Adrenal gland (tissue), 5 donors: ENCODE measurements at regions not wholly inside any gene's neighbourhood (a gene's known extent, or its start where the extent isn't known, plus 50 kb on each side); places are given as distances from the start of the nearest gene placed in this dataset.

Experiments used
- POLR2A ChIP-seq, 2 donors: fragments of 450-650 bp; IDR thresholded peaks; one replicate each; pipeline ENCODE4 v1.6.1; 2017; ENCODE audit warnings: antibody characterized with exemption in 2 of 2, mild to moderate bottlenecking in 2 of 2, moderate library complexity in 1 of 2
- TF ChIP-seq, protein P1 (sequence below), 6 experiments: fragments of 450-650 bp in 4 of 6; fragments of 200-600 bp in 2 of 6; sonication (generic) in 1 of 6; IDR thresholded peaks; 1 replicate in 5 of 6; 2 replicates in 1 of 6; pipeline versions ENCODE4 v1.5.1 to v1.8.0; 2016 to 2021; ENCODE audit warnings: antibody characterized with exemption in 6 of 6, mild to moderate bottlenecking in 2 of 6, moderate library complexity in 1 of 6
- donor health status: DM: no; HTN: no; CAD: no.

DNA sequence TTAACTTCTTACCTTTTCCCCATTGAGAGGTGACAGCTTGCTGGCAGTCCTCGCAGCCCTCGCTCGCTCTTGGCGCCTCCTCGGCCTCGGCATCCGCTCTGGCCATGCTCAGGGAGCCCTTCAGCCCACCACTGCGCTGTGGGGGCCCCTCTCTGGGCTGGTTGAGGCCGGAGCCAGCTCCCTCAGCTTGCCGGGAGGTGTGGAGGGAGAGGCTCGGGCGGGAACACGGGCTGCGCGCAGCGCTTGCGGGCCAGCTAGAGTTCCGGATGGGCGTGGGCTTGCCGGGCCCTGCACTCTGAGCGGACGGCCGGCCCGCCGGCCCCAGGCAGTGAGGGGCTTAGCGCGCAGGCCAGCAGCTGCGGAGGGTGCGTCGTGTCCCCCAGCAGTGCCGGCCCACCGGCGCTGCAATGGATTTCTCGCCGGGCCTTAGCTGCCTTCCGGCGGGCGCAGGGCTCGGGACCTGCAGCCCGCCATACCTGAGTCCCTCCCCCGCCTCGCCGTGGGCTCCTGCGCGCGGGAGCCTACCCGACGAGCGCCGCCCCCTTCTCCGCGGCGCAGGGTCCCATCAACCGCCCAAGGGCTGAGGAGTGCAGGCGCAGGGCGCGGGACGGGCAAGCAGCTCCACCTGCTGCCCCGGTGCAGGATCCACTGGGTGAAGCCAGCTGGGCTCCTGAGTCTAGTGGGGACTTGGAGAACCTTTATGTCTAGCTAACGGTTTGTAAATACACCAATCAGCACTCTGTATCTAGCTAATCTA, 335.0 kb downstream of the CBLN2 start:
- TF ChIP-seq, protein P1, sequence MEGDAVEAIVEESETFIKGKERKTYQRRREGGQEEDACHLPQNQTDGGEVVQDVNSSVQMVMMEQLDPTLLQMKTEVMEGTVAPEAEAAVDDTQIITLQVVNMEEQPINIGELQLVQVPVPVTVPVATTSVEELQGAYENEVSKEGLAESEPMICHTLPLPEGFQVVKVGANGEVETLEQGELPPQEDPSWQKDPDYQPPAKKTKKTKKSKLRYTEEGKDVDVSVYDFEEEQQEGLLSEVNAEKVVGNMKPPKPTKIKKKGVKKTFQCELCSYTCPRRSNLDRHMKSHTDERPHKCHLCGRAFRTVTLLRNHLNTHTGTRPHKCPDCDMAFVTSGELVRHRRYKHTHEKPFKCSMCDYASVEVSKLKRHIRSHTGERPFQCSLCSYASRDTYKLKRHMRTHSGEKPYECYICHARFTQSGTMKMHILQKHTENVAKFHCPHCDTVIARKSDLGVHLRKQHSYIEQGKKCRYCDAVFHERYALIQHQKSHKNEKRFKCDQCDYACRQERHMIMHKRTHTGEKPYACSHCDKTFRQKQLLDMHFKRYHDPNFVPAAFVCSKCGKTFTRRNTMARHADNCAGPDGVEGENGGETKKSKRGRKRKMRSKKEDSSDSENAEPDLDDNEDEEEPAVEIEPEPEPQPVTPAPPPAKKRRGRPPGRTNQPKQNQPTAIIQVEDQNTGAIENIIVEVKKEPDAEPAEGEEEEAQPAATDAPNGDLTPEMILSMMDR (IDR thresholded peaks at IDR 0.05): no peak
- no peak for TF ChIP-seq POLR2A (IDR thresholded peaks at IDR 0.05)
